ENCODE measurements at regions not wholly inside any gene's neighbourhood (a gene's known extent, or its start where the extent isn't known, plus 50 kb on each side); places are given as distances from the start of the nearest gene placed in this dataset.

DNA sequence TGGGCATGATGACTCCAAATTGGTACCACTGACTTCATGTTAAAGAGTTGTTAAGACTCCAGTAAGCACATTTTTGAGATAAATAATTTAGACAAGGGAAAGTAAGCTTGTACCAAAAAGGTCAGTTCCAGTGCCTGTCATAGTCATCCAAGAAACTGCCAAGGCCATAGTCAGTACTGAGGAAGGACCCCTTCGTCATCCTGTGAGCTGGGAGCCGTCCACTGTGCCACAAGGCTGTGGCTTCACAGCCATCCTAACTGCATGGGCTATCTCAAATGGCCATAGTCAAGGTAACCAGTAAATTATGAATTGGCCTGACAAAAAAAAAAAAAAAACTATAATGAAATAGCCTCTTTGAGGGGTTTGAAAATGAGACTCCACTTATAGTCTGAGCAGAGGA is 207.2 kb downstream of the C7orf25 start:
- CTCF ChIA-PET: no interaction called here

GRCh38 chr7:42702647-42703046 is 209.2 kb downstream of the C7orf25 start:
- in situ Hi-C loops (cut with HindIII; ENCODE audit: low pct_unique_long_range_greater_than_20kb, low sequenced_read_pairs) (no loop called here), intact Hi-C loops (cut with micrococcal nuclease; ENCODE audit: unreplicated experiment) (no loop called here)
- POLR2A ChIA-PET: interaction anchor here (0.6 kb wide), 1 partner anchor 10 kb away, joined by 3 read pairs; no protein-coding TSS in a partner anchor
- CTCF ChIA-PET: no interaction called here
- DNase-seq (ENCODE audit: low read depth, low spot score) (no peak), ATAC-seq (no peak)
- Histone ChIP-seq H3K9me3 (ENCODE audit: control insufficient read depth, insufficient read depth, low read depth, low read length) (no peaks in the 10 kb centered on the region), H3K36me3 (ENCODE audit: control insufficient read depth, insufficient read depth, low read length) (no peaks in the 10 kb centered on the region), H3K4me1 (ENCODE audit: control insufficient read depth, insufficient read depth, low read length) (no peaks in the 10 kb centered on the region), H3K27ac (ENCODE audit: low read length) (no peak overlapping the region), H3K4me3 (ENCODE audit: low read depth in 2 of 2, low read length in 2 of 2) (no peak overlapping the region), H3K27me3 (ENCODE audit: control insufficient read depth, insufficient read depth, low read length) (no peaks in the 10 kb centered on the region)
- BruUV-seq (replicated peaks): no TSS peak
- TF ChIP-seq POLR2AphosphoS5 (IDR thresholded peaks at IDR 0.05; ENCODE audit: low read depth, low read length): no peak
- TF ChIP-seq, protein P1, sequence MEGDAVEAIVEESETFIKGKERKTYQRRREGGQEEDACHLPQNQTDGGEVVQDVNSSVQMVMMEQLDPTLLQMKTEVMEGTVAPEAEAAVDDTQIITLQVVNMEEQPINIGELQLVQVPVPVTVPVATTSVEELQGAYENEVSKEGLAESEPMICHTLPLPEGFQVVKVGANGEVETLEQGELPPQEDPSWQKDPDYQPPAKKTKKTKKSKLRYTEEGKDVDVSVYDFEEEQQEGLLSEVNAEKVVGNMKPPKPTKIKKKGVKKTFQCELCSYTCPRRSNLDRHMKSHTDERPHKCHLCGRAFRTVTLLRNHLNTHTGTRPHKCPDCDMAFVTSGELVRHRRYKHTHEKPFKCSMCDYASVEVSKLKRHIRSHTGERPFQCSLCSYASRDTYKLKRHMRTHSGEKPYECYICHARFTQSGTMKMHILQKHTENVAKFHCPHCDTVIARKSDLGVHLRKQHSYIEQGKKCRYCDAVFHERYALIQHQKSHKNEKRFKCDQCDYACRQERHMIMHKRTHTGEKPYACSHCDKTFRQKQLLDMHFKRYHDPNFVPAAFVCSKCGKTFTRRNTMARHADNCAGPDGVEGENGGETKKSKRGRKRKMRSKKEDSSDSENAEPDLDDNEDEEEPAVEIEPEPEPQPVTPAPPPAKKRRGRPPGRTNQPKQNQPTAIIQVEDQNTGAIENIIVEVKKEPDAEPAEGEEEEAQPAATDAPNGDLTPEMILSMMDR (IDR thresholded peaks at IDR 0.05): no peak
- TF ChIP-seq REST (IDR thresholded peaks at IDR 0.05; ENCODE audit: insufficient read depth in 1 of 2, low read depth in 2 of 2, low read length in 1 of 2): no peak
- no peak for TF ChIP-seq SIN3A (IDR thresholded peaks at IDR 0.05; ENCODE audit: borderline replicate concordance, insufficient read depth, low read depth, low read length)
- no peak for TF ChIP-seq TCF7L2 (IDR thresholded peaks at IDR 0.05; ENCODE audit: low read depth, low read length)

More for the DNA sequence above, 207.2 kb downstream of the C7orf25 start:
- in situ Hi-C loops (cut with HindIII; ENCODE audit: low pct_unique_long_range_greater_than_20kb, low sequenced_read_pairs): no loop called here
- intact Hi-C loops (cut with micrococcal nuclease; ENCODE audit: unreplicated experiment): no loop called here
- H3K4me3 ChIP-seq (ENCODE audit: low read depth in 2 of 2, low read length in 2 of 2): no peak overlapping the region
- H3K27me3 ChIP-seq (ENCODE audit: control insufficient read depth, insufficient read depth, low read length): no peaks in the 10 kb centered on the region
- peaks cover 4% of the 10 kb centered on the region; the same call in 1 of the 2 replicates for H3K9me3 ChIP-seq (ENCODE audit: control insufficient read depth, insufficient read depth, low read depth, low read length)
- TF ChIP-seq TCF7L2 (IDR thresholded peaks at IDR 0.05; ENCODE audit: low read depth, low read length) (no peak), REST (IDR thresholded peaks at IDR 0.05; ENCODE audit: insufficient read depth in 1 of 2, low read depth in 2 of 2, low read length in 1 of 2) (no peak), SIN3A (IDR thresholded peaks at IDR 0.05; ENCODE audit: borderline replicate concordance, insufficient read depth, low read depth, low read length) (no peak), POLR2AphosphoS5 (IDR thresholded peaks at IDR 0.05; ENCODE audit: low read depth, low read length) (no peak)
- TF ChIP-seq, protein P1 (IDR thresholded peaks at IDR 0.05): no peak
- no TSS peak for BruUV-seq (replicated peaks)
- H3K36me3 ChIP-seq (ENCODE audit: control insufficient read depth, insufficient read depth, low read length): no peaks in the 10 kb centered on the region
- POLR2A ChIA-PET: no interaction called here
- ATAC-seq (no peak), DNase-seq (ENCODE audit: low read depth, low spot score) (no peak)
- no peak overlapping the region for H3K27ac ChIP-seq (ENCODE audit: low read length)
- no peaks in the 10 kb centered on the region for H3K4me1 ChIP-seq (ENCODE audit: control insufficient read depth, insufficient read depth, low read length)
